Osteoblast (primary cell): ENCODE measurements at regions not wholly inside any gene's neighbourhood (a gene's known extent, or its start where the extent isn't known, plus 50 kb on each side); places are given as distances from the start of the nearest gene placed in this dataset.
"Not testable (repeated sequence)": the region's sequence is repeated elsewhere in the genome, so short reads cannot be mapped to it uniquely, and the experiment has no call there.

Experiments
- DNase-seq: peaks from one replicate; pipeline ENCODE4 v3.0.0; 2011; ENCODE audit warnings: low spot score, mixed read lengths; ENCODE audit not compliant: insufficient read length; ENCODE audit errors: missing footprints
- H2AFZ ChIP-seq: 2 replicates; pipeline ENCODE4 v1.6.0; 2011; ENCODE audit warnings: mild to moderate bottlenecking, low read length
- H3K27ac ChIP-seq: 2 replicates; pipeline ENCODE4 v1.5.1; 2011; ENCODE audit warnings: mild to moderate bottlenecking, low read depth, low read length, moderate library complexity
- H3K27me3 ChIP-seq: 2 replicates; pipeline ENCODE4 v1.6.0; 2012; ENCODE audit warnings: mild to moderate bottlenecking, control low read depth, inconsistent platforms, low read length, moderate library complexity; ENCODE audit not compliant: insufficient read depth
- H3K36me3 ChIP-seq: 2 replicates; pipeline ENCODE4 v1.5.1; 2011; ENCODE audit warnings: mild to moderate bottlenecking, low read length, control low read depth, moderate library complexity; ENCODE audit not compliant: insufficient read depth
- H3K4me1 ChIP-seq: 2 replicates; pipeline ENCODE4 v1.5.1; 2011; ENCODE audit warnings: mild to moderate bottlenecking, low read length, control low read depth, moderate library complexity; ENCODE audit not compliant: insufficient read depth
- H3K4me2 ChIP-seq: 2 replicates; pipeline ENCODE4 v1.6.0; 2011; ENCODE audit warnings: mild to moderate bottlenecking, low read length; ENCODE audit not compliant: insufficient read depth
- H3K4me3 ChIP-seq: fragments of 200-600 bp; sonication (generic); 3 replicates; pipeline ENCODE4 v1.5.1; 2012; ENCODE audit warnings: mild to moderate bottlenecking, low read length, inconsistent platforms; ENCODE audit not compliant: insufficient read depth
- H3K79me2 ChIP-seq: 2 replicates; pipeline ENCODE4 v1.6.0; 2012; ENCODE audit warnings: mild to moderate bottlenecking, low read length, control low read depth, inconsistent platforms; ENCODE audit not compliant: insufficient read depth
- H3K9me3 ChIP-seq: 2 replicates; pipeline ENCODE4 v1.5.1; 2011; ENCODE audit warnings: low read depth, low read length, control low read depth
- H4K20me1 ChIP-seq: 2 replicates; pipeline ENCODE4 v1.6.0; 2012; ENCODE audit warnings: mild to moderate bottlenecking, low read length, control low read depth; ENCODE audit not compliant: insufficient read depth
- TF ChIP-seq, protein P1 (sequence below): IDR thresholded peaks from 2 replicates; pipeline ENCODE4 v1.5.1; 2011; ENCODE audit warnings: mild to moderate bottlenecking, low read depth, low read length, moderate library complexity; ENCODE audit errors: extremely low read depth

DNA sequence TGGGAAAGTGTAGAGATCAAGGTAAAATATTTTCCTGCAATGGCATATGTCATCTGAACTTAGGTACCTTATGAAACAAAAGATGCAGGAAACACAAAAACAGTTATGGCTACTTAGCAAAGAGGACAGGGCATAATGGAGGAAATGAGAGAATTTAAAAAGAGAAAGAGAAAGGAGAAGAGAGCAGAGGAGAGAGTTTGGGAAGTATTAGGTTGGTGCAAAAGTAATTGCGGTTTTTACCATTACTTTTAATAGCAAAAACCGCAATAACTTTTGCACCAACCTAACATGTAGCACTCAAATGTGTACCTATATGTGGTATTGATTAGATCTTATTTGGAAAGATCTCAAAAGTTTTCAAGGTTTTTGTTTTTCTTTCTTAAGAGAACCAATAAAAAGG lies 160.1 kb upstream of the ACTBL2 start:
- Histone ChIP-seq H2AFZ (no peak overlapping the region), H3K27ac (no peak overlapping the region), H3K4me1 (no peaks in the 10 kb centered on the region), H3K9me3 (no peaks in the 10 kb centered on the region), H3K36me3 (no peaks in the 10 kb centered on the region), H3K27me3 (peaks cover 12% of the 10 kb centered on the region), H3K4me2 (no peak overlapping the region), H3K79me2 (no peaks in the 10 kb centered on the region), H3K4me3 (no peak overlapping the region), H4K20me1 (no peaks in the 10 kb centered on the region)
- DNase-seq = no peak
- TF ChIP-seq, protein P1, sequence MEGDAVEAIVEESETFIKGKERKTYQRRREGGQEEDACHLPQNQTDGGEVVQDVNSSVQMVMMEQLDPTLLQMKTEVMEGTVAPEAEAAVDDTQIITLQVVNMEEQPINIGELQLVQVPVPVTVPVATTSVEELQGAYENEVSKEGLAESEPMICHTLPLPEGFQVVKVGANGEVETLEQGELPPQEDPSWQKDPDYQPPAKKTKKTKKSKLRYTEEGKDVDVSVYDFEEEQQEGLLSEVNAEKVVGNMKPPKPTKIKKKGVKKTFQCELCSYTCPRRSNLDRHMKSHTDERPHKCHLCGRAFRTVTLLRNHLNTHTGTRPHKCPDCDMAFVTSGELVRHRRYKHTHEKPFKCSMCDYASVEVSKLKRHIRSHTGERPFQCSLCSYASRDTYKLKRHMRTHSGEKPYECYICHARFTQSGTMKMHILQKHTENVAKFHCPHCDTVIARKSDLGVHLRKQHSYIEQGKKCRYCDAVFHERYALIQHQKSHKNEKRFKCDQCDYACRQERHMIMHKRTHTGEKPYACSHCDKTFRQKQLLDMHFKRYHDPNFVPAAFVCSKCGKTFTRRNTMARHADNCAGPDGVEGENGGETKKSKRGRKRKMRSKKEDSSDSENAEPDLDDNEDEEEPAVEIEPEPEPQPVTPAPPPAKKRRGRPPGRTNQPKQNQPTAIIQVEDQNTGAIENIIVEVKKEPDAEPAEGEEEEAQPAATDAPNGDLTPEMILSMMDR = no peak

DNA sequence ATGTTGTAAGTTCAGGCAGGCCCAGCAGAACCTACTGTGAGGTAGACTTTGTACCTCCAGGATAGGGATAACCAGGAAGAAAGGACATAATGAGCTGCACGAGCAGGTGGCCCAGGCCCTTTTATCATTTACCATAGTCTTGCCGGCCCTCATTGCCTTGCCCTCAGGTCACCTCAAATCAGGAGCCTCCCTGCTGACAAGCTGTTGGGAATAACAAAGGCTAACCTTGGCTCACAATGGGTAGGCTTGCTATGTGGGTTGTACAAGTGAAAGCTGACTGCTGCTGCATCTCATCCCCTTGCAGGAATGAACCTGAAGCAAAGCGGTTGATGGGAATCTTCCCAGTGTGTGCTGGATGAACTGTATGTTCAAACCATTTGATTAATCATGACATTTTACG lies 159.5 kb upstream of the ACTBL2 start:
- H3K9me3 ChIP-seq = no peaks in the 10 kb centered on the region
- peaks cover 12% of the 10 kb centered on the region for H3K27me3 ChIP-seq
- H3K79me2 ChIP-seq = no peaks in the 10 kb centered on the region
- no peak overlapping the region for H2AFZ ChIP-seq
- H4K20me1 ChIP-seq = no peaks in the 10 kb centered on the region
- no peak overlapping the region for H3K4me2 ChIP-seq
- no peaks in the 10 kb centered on the region for H3K4me1 ChIP-seq
- H3K4me3 ChIP-seq = no peak overlapping the region
- TF ChIP-seq, protein P1 = no peak
- H3K27ac ChIP-seq = no peak overlapping the region
- DNase-seq = no peak
- H3K36me3 ChIP-seq = no peaks in the 10 kb centered on the region

GRCh38 chr5:57635146-57635777 lies 152.7 kb upstream of the ACTBL2 start:
- Histone ChIP-seq H3K79me2 (no peaks in the 10 kb centered on the region), H3K27ac (no peak overlapping the region), H3K27me3 (peaks cover 7% of the 10 kb centered on the region), H3K4me3 (no peak overlapping the region), H3K36me3 (no peaks in the 10 kb centered on the region), H2AFZ (no peak overlapping the region), H3K4me1 (no peaks in the 10 kb centered on the region), H4K20me1 (no peaks in the 10 kb centered on the region), H3K9me3 (no peaks in the 10 kb centered on the region), H3K4me2 (no peak overlapping the region)
- DNase-seq = peak; percentile 18
- TF ChIP-seq, protein P1 = no peak

- H3K27me3 ChIP-seq = no peaks in the 10 kb centered on the region
- H3K4me1 ChIP-seq = no peaks in the 10 kb centered on the region
- H2AFZ ChIP-seq = no peak overlapping the region
- H3K4me3 ChIP-seq = no peak overlapping the region
- H3K36me3 ChIP-seq = no peaks in the 10 kb centered on the region
- DNase-seq = no peak
- no peaks in the 10 kb centered on the region for H3K79me2 ChIP-seq
- H3K9me3 ChIP-seq = no peaks in the 10 kb centered on the region
- no peak overlapping the region for H3K4me2 ChIP-seq
- H3K27ac ChIP-seq = no peak overlapping the region
- no peaks in the 10 kb centered on the region for H4K20me1 ChIP-seq
- TF ChIP-seq, protein P1 = no peak
Observed at GRCh38 chr5:57632937-57633336, 150.3 kb upstream of the ACTBL2 start.

GRCh38 chr5:57631139-57631538 lies 148.5 kb upstream of the ACTBL2 start:
- H3K4me3 ChIP-seq, H3K4me2 ChIP-seq: not testable (repeated sequence)

More at GRCh38 chr5:57631139-57631538, 148.5 kb upstream of the ACTBL2 start:
- not testable (repeated sequence) for H3K36me3 ChIP-seq, H3K27me3 ChIP-seq, H3K4me1 ChIP-seq, H3K79me2 ChIP-seq, H4K20me1 ChIP-seq, H3K9me3 ChIP-seq, DNase-seq, H2AFZ ChIP-seq, H3K27ac ChIP-seq
